ENCODE measurements at regions not wholly inside any gene's neighbourhood (a gene's known extent, or its start where the extent isn't known, plus 50 kb on each side); places are given as distances from the start of the nearest gene placed in this dataset.
"Not testable (repeated sequence)": the region's sequence is repeated elsewhere in the genome, so short reads cannot be mapped to it uniquely, and the experiment has no call there.

- H3K4me3 ChIP-seq (ENCODE audit: low read depth in 1 of 2, low read length in 1 of 2), result no peak overlapping the region
- no peaks in the 10 kb centered on the region for H3K36me3 ChIP-seq
- no peaks in the 10 kb centered on the region for H3K27me3 ChIP-seq
- TF ChIP-seq CTCF (IDR thresholded peaks at IDR 0.05), result no peak
- H3K27ac ChIP-seq, result no peak overlapping the region
- H3K4me1 ChIP-seq (ENCODE audit: control insufficient read depth in 1 of 2, insufficient read depth in 1 of 2, low read depth in 1 of 2, low read length in 1 of 2), result no peaks in the 10 kb centered on the region
- H3K9me3 ChIP-seq, result no peaks in the 10 kb centered on the region
Measured at GRCh38 chr2:123840574-123840973, 184.5 kb upstream of the CNTNAP5 start.

- Histone ChIP-seq H3K27ac (no peak overlapping the region), H3K4me3 (ENCODE audit: low read depth in 1 of 2, low read length in 1 of 2) (no peak overlapping the region), H3K9me3 (peaks cover 5% of the 10 kb centered on the region), H3K4me1 (ENCODE audit: control insufficient read depth in 1 of 2, insufficient read depth in 1 of 2, low read depth in 1 of 2, low read length in 1 of 2) (no peaks in the 10 kb centered on the region), H3K27me3 (no peaks in the 10 kb centered on the region), H3K36me3 (no peaks in the 10 kb centered on the region)
- TF ChIP-seq CTCF (IDR thresholded peaks at IDR 0.05), result no peak
Measured at GRCh38 chr2:123851281-123851680, 173.8 kb upstream of the CNTNAP5 start.

GRCh38 chr2:123853161-123853560 is 171.9 kb upstream of the CNTNAP5 start:
- H3K36me3 ChIP-seq, result no peaks in the 10 kb centered on the region

GRCh38 chr2:123859031-123859430 is 166.1 kb upstream of the CNTNAP5 start:
- not testable (repeated sequence) for H3K9me3 ChIP-seq; H3K4me1 ChIP-seq (ENCODE audit: control insufficient read depth in 1 of 2, insufficient read depth in 1 of 2, low read depth in 1 of 2, low read length in 1 of 2); H3K27ac ChIP-seq; H3K4me3 ChIP-seq (ENCODE audit: low read depth in 1 of 2, low read length in 1 of 2); H3K36me3 ChIP-seq; H3K27me3 ChIP-seq

More at GRCh38 chr2:123853161-123853560, 171.9 kb upstream of the CNTNAP5 start:
- no peaks in the 10 kb centered on the region for H3K4me1 ChIP-seq (ENCODE audit: control insufficient read depth in 1 of 2, insufficient read depth in 1 of 2, low read depth in 1 of 2, low read length in 1 of 2)
- H3K27me3 ChIP-seq, result no peaks in the 10 kb centered on the region
- no peak for TF ChIP-seq CTCF (IDR thresholded peaks at IDR 0.05)
- peaks cover 5% of the 10 kb centered on the region for H3K9me3 ChIP-seq
- no peak overlapping the region for H3K4me3 ChIP-seq (ENCODE audit: low read depth in 1 of 2, low read length in 1 of 2)
- no peak overlapping the region for H3K27ac ChIP-seq

GRCh38 chr2:123864416-123864815 is 160.7 kb upstream of the CNTNAP5 start:
- TF ChIP-seq CTCF (IDR thresholded peaks at IDR 0.05), result no peak
- Histone ChIP-seq H3K27me3 (no peaks in the 10 kb centered on the region), H3K4me1 (ENCODE audit: control insufficient read depth in 1 of 2, insufficient read depth in 1 of 2, low read depth in 1 of 2, low read length in 1 of 2) (no peaks in the 10 kb centered on the region), H3K9me3 (no peaks in the 10 kb centered on the region), H3K36me3 (no peaks in the 10 kb centered on the region), H3K27ac (no peak overlapping the region), H3K4me3 (ENCODE audit: low read depth in 1 of 2, low read length in 1 of 2) (no peak overlapping the region)

DNA sequence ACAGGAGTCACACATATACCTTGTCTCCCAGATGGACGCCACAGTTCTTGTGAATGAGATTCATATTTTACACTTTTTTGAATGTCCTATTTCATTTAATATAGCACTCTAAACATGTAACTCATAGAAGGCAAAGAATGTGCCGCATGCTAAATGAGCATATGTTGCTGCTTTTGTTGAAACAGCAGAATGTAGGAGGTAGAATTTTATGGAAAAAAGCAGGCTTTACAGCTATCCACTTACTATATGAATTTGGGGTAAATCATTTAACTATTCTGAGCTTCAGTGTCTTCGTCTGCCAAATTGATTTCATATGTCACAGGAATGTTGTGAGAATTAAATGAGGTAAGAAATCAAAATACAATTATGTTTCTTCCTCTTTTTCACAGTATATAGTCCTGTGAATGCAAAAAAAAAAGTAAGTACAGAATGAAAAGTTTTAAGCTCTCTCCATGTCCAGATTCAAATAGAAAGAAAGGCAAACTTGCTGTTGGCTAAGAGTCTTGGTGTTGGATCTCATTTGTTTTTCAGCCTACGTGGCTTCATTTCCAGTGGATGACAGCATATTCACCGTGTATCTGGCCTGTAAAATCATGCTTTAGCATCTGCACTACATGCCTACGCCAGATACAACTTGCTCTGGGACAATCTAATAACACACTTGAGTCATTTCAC is 154.7 kb upstream of the CNTNAP5 start:
- no peak for TF ChIP-seq CTCF (IDR thresholded peaks at IDR 0.05)
- no peak overlapping the region for H3K4me3 ChIP-seq (ENCODE audit: low read depth in 1 of 2, low read length in 1 of 2)
- H3K27ac ChIP-seq, result no peak overlapping the region
- H3K36me3 ChIP-seq, result no peaks in the 10 kb centered on the region
- H3K4me1 ChIP-seq (ENCODE audit: control insufficient read depth in 1 of 2, insufficient read depth in 1 of 2, low read depth in 1 of 2, low read length in 1 of 2), result no peaks in the 10 kb centered on the region
- no peaks in the 10 kb centered on the region for H3K9me3 ChIP-seq
- no peaks in the 10 kb centered on the region for H3K27me3 ChIP-seq
